Lower leg skin (tissue), 3 donors: ENCODE measurements at regions not wholly inside any gene's neighbourhood (a gene's known extent, or its start where the extent isn't known, plus 50 kb on each side); places are given as distances from the start of the nearest gene placed in this dataset.

Source experiments
- CTCF ChIP-seq, 3 donors: fragments of 450-650 bp; IDR thresholded peaks; one replicate each; pipeline ENCODE4 v1.5.1; 2016; ENCODE audit warnings: antibody characterized with exemption in 3 of 3, mild to moderate bottlenecking in 3 of 3, moderate library complexity in 2 of 3
- POLR2A ChIP-seq, 2 donors: fragments of 450-650 bp; IDR thresholded peaks; one replicate each; pipeline ENCODE4 v1.6.1; 2016 to 2017; ENCODE audit warnings: antibody characterized with exemption in 2 of 2, mild to moderate bottlenecking in 1 of 2, moderate library complexity in 1 of 2

DNA sequence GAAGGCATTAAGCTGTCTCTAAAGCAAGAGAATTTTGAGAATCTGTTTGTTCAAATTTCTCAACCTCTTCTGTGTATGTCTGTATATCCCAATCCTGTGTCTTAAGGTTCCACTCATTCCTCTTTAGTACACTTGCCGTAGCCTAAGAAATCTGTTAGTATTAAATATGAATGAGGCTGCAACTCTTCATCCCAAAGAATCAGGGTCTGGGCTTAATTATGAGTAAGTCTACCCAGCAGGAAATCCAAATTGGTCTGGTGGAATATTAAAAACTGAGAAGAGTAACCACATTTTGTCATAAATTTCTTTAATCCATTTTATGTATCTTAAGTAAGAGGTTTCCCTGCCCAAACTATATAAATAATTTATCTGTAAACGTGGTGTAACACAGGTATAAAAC, 1171.2 kb downstream of the CDH12 start:
- TF ChIP-seq CTCF (IDR thresholded peaks at IDR 0.05): no peak
- TF ChIP-seq POLR2A (IDR thresholded peaks at IDR 0.05): no peak
